ENCODE measurements at regions not wholly inside any gene's neighbourhood (a gene's known extent, or its start where the extent isn't known, plus 50 kb on each side); places are given as distances from the start of the nearest gene placed in this dataset.

DNA sequence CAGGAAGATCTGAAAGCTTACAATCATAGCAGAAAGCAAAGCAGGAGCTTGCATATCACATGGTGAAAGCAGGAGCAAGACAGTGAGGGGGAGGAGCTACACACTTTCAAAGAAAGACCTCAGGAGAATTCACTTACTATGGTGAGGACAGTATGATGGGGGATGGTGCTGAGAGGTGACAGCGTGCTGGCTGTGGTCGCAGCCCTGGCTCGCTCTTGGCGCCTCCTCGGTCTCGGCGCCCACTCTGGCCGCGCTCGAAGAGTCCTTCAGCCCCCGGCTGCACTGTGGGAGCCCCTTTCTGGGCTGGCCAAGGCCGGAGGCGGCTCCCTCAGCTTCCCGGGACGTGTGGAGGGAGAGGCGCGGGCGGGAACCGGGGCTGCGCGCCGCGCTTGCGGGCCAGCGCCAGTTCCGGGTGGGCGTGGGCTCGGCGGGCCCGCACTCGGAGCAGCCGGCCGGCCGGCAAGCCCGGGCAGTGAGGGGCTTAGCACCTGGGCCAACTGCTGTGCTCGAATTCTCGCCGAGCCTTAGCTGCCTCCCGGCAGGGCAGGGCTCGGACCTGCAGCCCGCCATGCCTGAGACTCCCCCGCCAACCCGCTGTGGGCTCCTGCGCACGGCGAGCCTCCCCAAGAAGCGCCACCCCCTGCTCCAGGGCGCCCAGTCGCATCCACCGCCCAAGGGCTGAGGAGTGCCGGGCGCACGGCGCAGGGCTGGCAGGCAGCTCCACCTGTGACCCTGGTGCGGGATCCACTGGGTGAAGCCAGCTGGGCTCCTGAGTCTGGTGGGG, 131.9 kb upstream of the SPATS2L start:
- Mint-ChIP-seq H3K27ac (no peak overlapping the region), H3K4me1 (no peaks in the 10 kb centered on the region), H3K4me3 (no peak overlapping the region), H3K36me3 (ENCODE audit: low read depth) (no peaks in the 10 kb centered on the region), H3K27me3 (peaks cover 5% of the 10 kb centered on the region), H3K9me3 (no peaks in the 10 kb centered on the region)
- ATAC-seq (replicated peaks), result no peak

GRCh38 chr2:200177971-200178911, 128.3 kb upstream of the SPATS2L start:
- no peaks in the 10 kb centered on the region for H3K4me1 Mint-ChIP-seq
- no peak overlapping the region for H3K4me3 Mint-ChIP-seq
- no peak for ATAC-seq (replicated peaks)
- no peaks in the 10 kb centered on the region for H3K9me3 Mint-ChIP-seq
- H3K27ac Mint-ChIP-seq, result no peak overlapping the region
- H3K36me3 Mint-ChIP-seq (ENCODE audit: low read depth), result no peaks in the 10 kb centered on the region
- peaks cover 10% of the 10 kb centered on the region for H3K27me3 Mint-ChIP-seq

DNA sequence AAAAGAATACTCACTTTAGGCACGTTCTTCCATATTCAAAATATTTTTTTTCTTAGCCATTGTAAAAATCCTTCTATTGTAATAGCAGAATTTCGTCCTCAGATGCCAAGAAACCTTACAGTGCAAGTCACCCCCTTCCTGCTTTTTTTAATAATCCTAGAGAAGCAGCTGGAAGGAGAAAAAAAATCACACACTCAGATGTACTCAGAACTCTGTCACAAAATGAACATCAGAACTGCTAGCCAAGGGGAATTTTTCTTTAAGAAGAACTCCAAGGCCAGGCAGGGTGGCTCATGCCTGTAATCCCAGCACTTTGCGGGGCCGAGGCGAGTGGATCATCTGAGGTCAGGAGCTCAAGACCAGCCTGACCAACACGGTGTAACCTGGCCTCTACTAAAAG, 127.3 kb upstream of the SPATS2L start:
- Mint-ChIP-seq H3K27ac (no peak overlapping the region), H3K4me3 (no peak overlapping the region), H3K4me1 (no peaks in the 10 kb centered on the region), H3K27me3 (peaks cover 10% of the 10 kb centered on the region), H3K36me3 (ENCODE audit: low read depth) (no peaks in the 10 kb centered on the region), H3K9me3 (no peaks in the 10 kb centered on the region)
- no peak for ATAC-seq (replicated peaks)

DNA sequence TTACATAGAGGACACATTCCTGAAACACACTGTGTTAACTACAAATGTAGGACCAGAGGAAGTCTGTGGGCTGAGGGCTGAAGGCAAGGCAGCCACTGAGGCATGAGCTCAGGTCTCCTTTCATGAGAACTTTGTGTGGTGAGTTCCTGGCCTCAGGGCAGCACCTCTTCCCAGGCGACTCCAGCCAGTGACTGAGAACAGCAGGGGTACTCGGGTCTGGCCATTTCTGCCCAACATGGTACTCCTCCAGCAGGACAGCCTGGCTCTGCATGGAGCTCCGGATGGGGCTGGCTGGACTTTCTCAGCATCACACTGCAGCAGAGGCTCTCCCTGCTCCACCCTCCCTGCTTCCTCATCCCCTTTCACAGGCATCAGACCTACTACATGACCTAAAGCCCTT, 125.5 kb upstream of the SPATS2L start:
- Mint-ChIP-seq H3K4me1 (no peaks in the 10 kb centered on the region), H3K27ac (no peak overlapping the region)
- no peak for ATAC-seq (replicated peaks)

GRCh38 chr2:200181755-200182154, 124.7 kb upstream of the SPATS2L start:
- H3K9me3 Mint-ChIP-seq, result no peaks in the 10 kb centered on the region
- no peak overlapping the region for H3K4me3 Mint-ChIP-seq
- H3K4me1 Mint-ChIP-seq, result no peaks in the 10 kb centered on the region
- peaks cover 22% of the 10 kb centered on the region for H3K27me3 Mint-ChIP-seq
- H3K36me3 Mint-ChIP-seq (ENCODE audit: low read depth), result no peaks in the 10 kb centered on the region
- H3K27ac Mint-ChIP-seq, result no peak overlapping the region
- no peak for ATAC-seq (replicated peaks)

More for the DNA sequence above, 125.5 kb upstream of the SPATS2L start:
- no peak overlapping the region for H3K4me3 Mint-ChIP-seq
- peaks cover 18% of the 10 kb centered on the region for H3K27me3 Mint-ChIP-seq
- no peaks in the 10 kb centered on the region for H3K36me3 Mint-ChIP-seq (ENCODE audit: low read depth)
- no peaks in the 10 kb centered on the region for H3K9me3 Mint-ChIP-seq

DNA sequence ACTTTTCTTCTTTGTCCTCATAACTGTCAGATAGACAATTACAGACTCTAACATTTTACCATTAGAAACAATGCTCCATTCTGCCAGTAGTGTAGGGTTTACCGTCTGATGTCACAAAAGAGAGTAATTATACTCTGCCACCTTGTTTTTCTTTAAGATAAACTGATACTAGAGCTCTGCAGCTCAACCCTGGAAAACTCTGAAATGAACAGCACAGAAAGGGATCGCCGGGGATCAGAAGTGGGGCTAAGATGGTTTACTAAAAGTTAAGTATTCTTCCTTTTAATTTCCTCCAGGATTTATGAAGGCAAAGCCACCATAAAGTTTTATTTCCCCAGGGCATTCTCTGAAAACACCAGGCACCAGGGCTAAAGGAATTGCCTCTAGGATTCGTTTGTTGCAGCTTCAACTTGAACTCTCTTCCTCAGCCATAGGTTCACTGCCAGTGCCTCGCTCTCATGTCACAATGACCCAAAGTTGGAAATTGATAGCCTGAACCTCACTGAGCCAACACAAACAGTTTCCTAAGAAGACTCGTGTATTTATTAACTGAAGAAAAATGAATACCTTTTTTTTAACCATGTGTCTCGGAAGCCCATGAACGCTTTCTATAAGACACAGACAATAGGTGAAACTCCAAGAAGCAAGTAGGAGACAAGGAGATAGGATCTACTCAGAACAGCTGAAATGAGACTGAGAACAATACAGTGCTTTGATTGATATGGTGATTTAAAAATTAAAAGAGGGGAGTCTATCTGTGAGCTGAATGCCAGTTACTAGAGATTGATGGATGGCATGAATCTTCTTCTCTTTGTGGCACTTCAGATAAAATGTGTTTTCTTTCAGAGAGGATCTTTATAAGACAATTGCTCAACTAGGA, 121.5 kb upstream of the SPATS2L start:
- Mint-ChIP-seq H3K9me3 (no peaks in the 10 kb centered on the region), H3K36me3 (ENCODE audit: low read depth) (no peaks in the 10 kb centered on the region), H3K4me1 (no peaks in the 10 kb centered on the region), H3K27ac (no peak overlapping the region), H3K27me3 (peaks cover 24% of the 10 kb centered on the region), H3K4me3 (no peak overlapping the region)
- ATAC-seq (replicated peaks), result no peak

GRCh38 chr2:200185628-200186000, 120.9 kb upstream of the SPATS2L start:
- no peak overlapping the region for H3K4me3 Mint-ChIP-seq
- H3K9me3 Mint-ChIP-seq, result no peaks in the 10 kb centered on the region
- no peaks in the 10 kb centered on the region for H3K36me3 Mint-ChIP-seq (ENCODE audit: low read depth)
- H3K27ac Mint-ChIP-seq, result no peak overlapping the region
- peaks cover 17% of the 10 kb centered on the region for H3K27me3 Mint-ChIP-seq
- no peak for ATAC-seq (replicated peaks)
- H3K4me1 Mint-ChIP-seq, result no peaks in the 10 kb centered on the region

GRCh38 chr2:200186002-200186401, 120.5 kb upstream of the SPATS2L start:
- no peak for ATAC-seq (replicated peaks)
- no peak overlapping the region for H3K27ac Mint-ChIP-seq
- peaks cover 16% of the 10 kb centered on the region for H3K27me3 Mint-ChIP-seq
- no peak overlapping the region for H3K4me3 Mint-ChIP-seq
- H3K36me3 Mint-ChIP-seq (ENCODE audit: low read depth), result no peaks in the 10 kb centered on the region
- H3K4me1 Mint-ChIP-seq, result no peaks in the 10 kb centered on the region
- H3K9me3 Mint-ChIP-seq, result no peaks in the 10 kb centered on the region

GRCh38 chr2:200188876-200189275, 117.6 kb upstream of the SPATS2L start:
- Mint-ChIP-seq H3K27me3 (peaks cover 22% of the 10 kb centered on the region), H3K4me1 (no peaks in the 10 kb centered on the region), H3K36me3 (ENCODE audit: low read depth) (no peaks in the 10 kb centered on the region), H3K9me3 (no peaks in the 10 kb centered on the region), H3K27ac (no peak overlapping the region), H3K4me3 (no peak overlapping the region)
- ATAC-seq (replicated peaks), result no peak

GRCh38 chr2:200189964-200190363, 116.5 kb upstream of the SPATS2L start:
- Mint-ChIP-seq H3K36me3 (ENCODE audit: low read depth) (no peaks in the 10 kb centered on the region), H3K27ac (no peak overlapping the region), H3K27me3 (peaks cover 23% of the 10 kb centered on the region), H3K4me1 (no peaks in the 10 kb centered on the region), H3K4me3 (no peak overlapping the region), H3K9me3 (no peaks in the 10 kb centered on the region)
- no peak for ATAC-seq (replicated peaks)

- Mint-ChIP-seq H3K9me3 (no peaks in the 10 kb centered on the region), H3K27me3 (peaks cover 30% of the 10 kb centered on the region), H3K4me3 (no peak overlapping the region), H3K4me1 (no peaks in the 10 kb centered on the region), H3K27ac (no peak overlapping the region), H3K36me3 (ENCODE audit: low read depth) (no peaks in the 10 kb centered on the region)
- ATAC-seq (replicated peaks), result no peak
Measured at GRCh38 chr2:200193331-200193730, 113.2 kb upstream of the SPATS2L start.

DNA sequence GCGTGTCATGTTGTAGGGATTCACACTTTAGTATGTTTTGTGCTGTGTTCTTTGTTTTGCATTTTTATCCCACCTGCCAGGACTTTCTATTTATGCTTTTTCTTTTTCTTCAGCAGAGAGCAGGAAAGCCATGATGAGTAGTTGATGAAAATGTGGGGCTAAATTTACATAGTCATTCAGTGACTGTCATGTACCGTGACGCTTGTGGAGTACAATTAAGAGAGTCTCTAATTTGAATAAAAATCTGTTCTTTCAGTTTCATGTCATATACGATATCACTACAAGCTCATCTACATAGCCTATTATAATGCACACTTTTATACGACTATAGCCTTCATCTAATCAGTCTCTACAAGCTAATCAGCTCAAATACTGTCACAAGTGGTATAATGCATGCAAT, 112.7 kb upstream of the SPATS2L start:
- no peaks in the 10 kb centered on the region for H3K36me3 Mint-ChIP-seq (ENCODE audit: low read depth)
- H3K27me3 Mint-ChIP-seq, result peaks cover 26% of the 10 kb centered on the region
- ATAC-seq (replicated peaks), result peak; percentile 62
- H3K27ac Mint-ChIP-seq, result no peak overlapping the region
- no peaks in the 10 kb centered on the region for H3K9me3 Mint-ChIP-seq
- no peak overlapping the region for H3K4me3 Mint-ChIP-seq
- H3K4me1 Mint-ChIP-seq, result no peaks in the 10 kb centered on the region

DNA sequence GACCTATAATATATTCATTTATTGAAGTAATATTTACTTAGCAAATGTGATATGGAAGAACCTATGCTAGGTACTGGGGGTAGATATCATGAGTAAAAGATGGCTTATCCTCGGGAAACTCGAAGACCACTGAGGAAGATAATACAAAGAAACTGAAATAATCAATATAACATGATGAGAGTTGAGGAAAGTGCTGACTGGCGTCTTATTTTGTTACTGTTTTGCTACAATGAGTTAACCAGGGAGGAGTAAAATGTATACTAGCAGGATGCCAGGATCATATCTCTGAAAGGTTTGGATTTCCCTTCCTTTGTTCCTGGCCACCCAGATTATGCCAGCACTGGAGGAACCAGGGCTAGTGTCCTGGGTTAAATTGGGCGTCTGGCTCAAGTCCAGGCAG, 111.7 kb upstream of the SPATS2L start:
- Mint-ChIP-seq H3K9me3 (no peaks in the 10 kb centered on the region), H3K4me1 (no peaks in the 10 kb centered on the region), H3K4me3 (no peak overlapping the region), H3K36me3 (ENCODE audit: low read depth) (no peaks in the 10 kb centered on the region), H3K27me3 (peaks cover 26% of the 10 kb centered on the region), H3K27ac (no peak overlapping the region)
- no peak for ATAC-seq (replicated peaks)

GRCh38 chr2:200199005-200199404, 107.5 kb upstream of the SPATS2L start:
- no peak overlapping the region for H3K27ac Mint-ChIP-seq
- no peak for ATAC-seq (replicated peaks)
- peaks cover 23% of the 10 kb centered on the region for H3K27me3 Mint-ChIP-seq
- no peak overlapping the region for H3K4me3 Mint-ChIP-seq
- H3K9me3 Mint-ChIP-seq, result no peaks in the 10 kb centered on the region
- no peaks in the 10 kb centered on the region for H3K36me3 Mint-ChIP-seq (ENCODE audit: low read depth)
- no peaks in the 10 kb centered on the region for H3K4me1 Mint-ChIP-seq
